GM21737 (cell line): ENCODE measurements at regions not wholly inside any gene's neighbourhood (a gene's known extent, or its start where the extent isn't known, plus 50 kb on each side); places are given as distances from the start of the nearest gene placed in this dataset.

ENCODE experiments used
- ATAC-seq: cut with Tn5 transposase; IDR thresholded peaks from one replicate; pipeline ENCODE4 v1.9.1; 2021; ENCODE audit warnings: mild to moderate bottlenecking, moderate library complexity; ENCODE audit not compliant: unreplicated experiment

- no peak for ATAC-seq
Observed at GRCh38 chr18:72470391-72470790, 73.8 kb downstream of the CBLN2 start.

- no peak for ATAC-seq
Observed at GRCh38 chr18:72468021-72468710, 76.0 kb downstream of the CBLN2 start.

GRCh38 chr18:72460210-72460680 is 83.9 kb downstream of the CBLN2 start:
- no peak for ATAC-seq

GRCh38 chr18:72458271-72458670 is 85.9 kb downstream of the CBLN2 start:
- ATAC-seq, result no peak

GRCh38 chr18:72456802-72457201 is 87.3 kb downstream of the CBLN2 start:
- no peak for ATAC-seq

GRCh38 chr18:72452328-72452727 is 91.8 kb downstream of the CBLN2 start:
- ATAC-seq, result no peak

GRCh38 chr18:72444798-72445155 is 99.4 kb downstream of the CBLN2 start:
- ATAC-seq, result no peak

- no peak for ATAC-seq
Observed at GRCh38 chr18:72444111-72444797, 99.9 kb downstream of the CBLN2 start.

GRCh38 chr18:72436401-72436800 is 107.7 kb downstream of the CBLN2 start:
- no peak for ATAC-seq

- no peak for ATAC-seq
Observed at GRCh38 chr18:72433756-72434155, 110.4 kb downstream of the CBLN2 start.

GRCh38 chr18:72427721-72428120 is 116.4 kb downstream of the CBLN2 start:
- ATAC-seq, result no peak

GRCh38 chr18:72419914-72420313 is 124.2 kb downstream of the CBLN2 start:
- no peak for ATAC-seq

- ATAC-seq, result no peak
Observed at GRCh38 chr18:72412927-72413326, 131.2 kb downstream of the CBLN2 start.

- no peak for ATAC-seq
Observed at GRCh38 chr18:72411261-72411660, 132.9 kb downstream of the CBLN2 start.

- ATAC-seq, result no peak
Observed at GRCh38 chr18:72410399-72410798, 133.7 kb downstream of the CBLN2 start.

GRCh38 chr18:72409903-72410302 is 134.2 kb downstream of the CBLN2 start:
- ATAC-seq, result no peak

GRCh38 chr18:72407048-72407447 is 137.1 kb downstream of the CBLN2 start:
- no peak for ATAC-seq

- no peak for ATAC-seq
Observed at GRCh38 chr18:72391951-72392350, 152.2 kb downstream of the CBLN2 start.

GRCh38 chr18:72391427-72391826 is 152.7 kb downstream of the CBLN2 start:
- no peak for ATAC-seq

GRCh38 chr18:72378016-72378415 is 166.1 kb downstream of the CBLN2 start:
- ATAC-seq, result no peak

GRCh38 chr18:72376256-72376655 is 167.9 kb downstream of the CBLN2 start:
- ATAC-seq, result no peak

- no peak for ATAC-seq
Observed at GRCh38 chr18:72375618-72376017, 168.5 kb downstream of the CBLN2 start.

GRCh38 chr18:72372076-72372475 is 172.1 kb downstream of the CBLN2 start:
- no peak for ATAC-seq
